ENCODE measurements at regions not wholly inside any gene's neighbourhood (a gene's known extent, or its start where the extent isn't known, plus 50 kb on each side); places are given as distances from the start of the nearest gene placed in this dataset.

DNA sequence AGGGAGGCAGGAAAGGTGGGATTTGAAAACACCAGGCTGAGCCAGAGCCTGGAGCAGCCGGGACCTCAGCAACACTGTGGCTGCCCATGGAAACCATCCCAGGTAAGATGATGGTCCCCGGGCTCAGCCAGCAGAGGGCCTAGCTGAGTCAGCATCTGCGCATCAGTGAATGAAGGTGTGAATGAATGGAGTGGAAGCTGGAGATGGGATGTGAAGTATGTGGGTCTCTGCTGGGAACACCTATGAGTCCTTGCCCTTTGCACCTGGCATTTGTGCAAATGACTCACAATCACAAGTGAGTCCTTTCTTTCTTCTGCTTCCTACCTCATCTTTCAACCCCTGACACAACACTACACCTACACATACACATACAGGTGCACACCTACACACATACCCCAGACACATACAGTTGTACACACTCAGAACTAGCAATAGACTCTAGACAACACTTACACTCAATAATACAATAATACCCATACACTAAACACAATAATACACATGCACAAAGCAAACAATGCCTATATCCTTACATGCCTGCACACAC is 62.8 kb upstream of the PRDM11 start:
- peaks cover 0 to 17% of the 10 kb centered on the region in 2 experiments; a peak in 2 of 5 replicates for H3K27me3 ChIP-seq (ENCODE audit: control insufficient read depth in 1 of 2, insufficient read depth in 2 of 2, low read length in 2 of 2)
- no peaks in the 10 kb centered on the region for H4K20me1 ChIP-seq (ENCODE audit: insufficient read depth, low read length)
- H3K4me2 ChIP-seq (ENCODE audit: low read depth, low read length): no peak overlapping the region
- intact Hi-C loops (cut with micrococcal nuclease; ENCODE audit: unreplicated experiment) (no loop called here), in situ Hi-C loops (cut with HindIII; ENCODE audit: extremely low pct_ligation_motif_present, low pct_unique_long_range_greater_than_20kb) (no loop called here)
- ChIA-PET POLR2A (no interaction called here), CTCF (ENCODE audit: low intra/inter-chr PET ratio, low total read pairs) (no interaction called here)
- no peaks in the 10 kb centered on the region for H3K4me1 ChIP-seq (ENCODE audit: insufficient read depth, low read length)
- H3K9ac ChIP-seq (ENCODE audit: insufficient read depth, low read depth, low read length): no peak overlapping the region
- peak; percentile 15 for DNase-seq (ENCODE audit: low spot score)
- WGBS (ENCODE audit: low lambda C conversion rate): 10% methylated on average over 3 of the region's 3 CpGs
- no peak for TF ChIP-seq NFRKB (IDR thresholded peaks at IDR 0.05)
- TF ChIP-seq ZBTB20 (CRISPR knock-in tag; IDR thresholded peaks at IDR 0.05; ENCODE audit: borderline replicate concordance, low read depth): no peak
- TF ChIP-seq ZNF10 (CRISPR knock-in tag; IDR thresholded peaks at IDR 0.05; ENCODE audit: borderline replicate concordance, low read depth): no peak
- 0 out of 2 replicates have a peak, but pooled peaks have one; percentile 7 for TF ChIP-seq STAG1 (CRISPR knock-in tag; IDR thresholded peaks at IDR 0.05)
- TF ChIP-seq ZNF510 (CRISPR knock-in tag; IDR thresholded peaks at IDR 0.05; ENCODE audit: low read depth): no peak
- TF ChIP-seq FOSL2 (CRISPR knock-in tag; IDR thresholded peaks at IDR 0.05): no peak
- TF ChIP-seq ZNF768 (CRISPR knock-in tag; IDR thresholded peaks at IDR 0.05): no peak
- TF ChIP-seq MAFK (conservative IDR thresholded peaks at IDR 0.05 in 1 of 2, IDR thresholded peaks at IDR 0.05 in 1 of 2; ENCODE audit: low read length in 2 of 2): peak; percentile 91 to 92
- no peak for TF ChIP-seq ZNF775 (CRISPR knock-in tag; IDR thresholded peaks at IDR 0.05; ENCODE audit: borderline replicate concordance)
- peak; percentile 88 for TF ChIP-seq MAFF (IDR thresholded peaks at IDR 0.05; ENCODE audit: low read depth, low read length)
- peak; percentile 84 for TF ChIP-seq MAFG (CRISPR knock-in tag; IDR thresholded peaks at IDR 0.05)
- TF ChIP-seq, protein P1, sequence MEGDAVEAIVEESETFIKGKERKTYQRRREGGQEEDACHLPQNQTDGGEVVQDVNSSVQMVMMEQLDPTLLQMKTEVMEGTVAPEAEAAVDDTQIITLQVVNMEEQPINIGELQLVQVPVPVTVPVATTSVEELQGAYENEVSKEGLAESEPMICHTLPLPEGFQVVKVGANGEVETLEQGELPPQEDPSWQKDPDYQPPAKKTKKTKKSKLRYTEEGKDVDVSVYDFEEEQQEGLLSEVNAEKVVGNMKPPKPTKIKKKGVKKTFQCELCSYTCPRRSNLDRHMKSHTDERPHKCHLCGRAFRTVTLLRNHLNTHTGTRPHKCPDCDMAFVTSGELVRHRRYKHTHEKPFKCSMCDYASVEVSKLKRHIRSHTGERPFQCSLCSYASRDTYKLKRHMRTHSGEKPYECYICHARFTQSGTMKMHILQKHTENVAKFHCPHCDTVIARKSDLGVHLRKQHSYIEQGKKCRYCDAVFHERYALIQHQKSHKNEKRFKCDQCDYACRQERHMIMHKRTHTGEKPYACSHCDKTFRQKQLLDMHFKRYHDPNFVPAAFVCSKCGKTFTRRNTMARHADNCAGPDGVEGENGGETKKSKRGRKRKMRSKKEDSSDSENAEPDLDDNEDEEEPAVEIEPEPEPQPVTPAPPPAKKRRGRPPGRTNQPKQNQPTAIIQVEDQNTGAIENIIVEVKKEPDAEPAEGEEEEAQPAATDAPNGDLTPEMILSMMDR (CRISPR knock-in tag; IDR thresholded peaks at IDR 0.05): peak; percentile 58
- no peak for TF ChIP-seq POLR2AphosphoS5 (IDR thresholded peaks at IDR 0.05; ENCODE audit: low read depth, low read length)
- TF ChIP-seq FOXK2 (IDR thresholded peaks at IDR 0.05): no peak
- no peak for TF ChIP-seq PHF5A (CRISPR knock-in tag; IDR thresholded peaks at IDR 0.05; ENCODE audit: low read depth, unreplicated experiment)
- TF ChIP-seq RARA (CRISPR knock-in tag; IDR thresholded peaks at IDR 0.05): no peak
- TF ChIP-seq NR2F6 (IDR thresholded peaks at IDR 0.05): no peak
- TF ChIP-seq NR2F6 (CRISPR knock-in tag; IDR thresholded peaks at IDR 0.05): no peak
- TF ChIP-seq, protein P2, sequence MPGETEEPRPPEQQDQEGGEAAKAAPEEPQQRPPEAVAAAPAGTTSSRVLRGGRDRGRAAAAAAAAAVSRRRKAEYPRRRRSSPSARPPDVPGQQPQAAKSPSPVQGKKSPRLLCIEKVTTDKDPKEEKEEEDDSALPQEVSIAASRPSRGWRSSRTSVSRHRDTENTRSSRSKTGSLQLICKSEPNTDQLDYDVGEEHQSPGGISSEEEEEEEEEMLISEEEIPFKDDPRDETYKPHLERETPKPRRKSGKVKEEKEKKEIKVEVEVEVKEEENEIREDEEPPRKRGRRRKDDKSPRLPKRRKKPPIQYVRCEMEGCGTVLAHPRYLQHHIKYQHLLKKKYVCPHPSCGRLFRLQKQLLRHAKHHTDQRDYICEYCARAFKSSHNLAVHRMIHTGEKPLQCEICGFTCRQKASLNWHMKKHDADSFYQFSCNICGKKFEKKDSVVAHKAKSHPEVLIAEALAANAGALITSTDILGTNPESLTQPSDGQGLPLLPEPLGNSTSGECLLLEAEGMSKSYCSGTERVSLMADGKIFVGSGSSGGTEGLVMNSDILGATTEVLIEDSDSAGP (CRISPR knock-in tag; IDR thresholded peaks at IDR 0.05; ENCODE audit: borderline replicate concordance): no peak
- no peak for TF ChIP-seq ZFP82 (CRISPR knock-in tag; IDR thresholded peaks at IDR 0.05; ENCODE audit: borderline replicate concordance)
- no peak for FAIRE-seq
- H3K36me3 ChIP-seq (replicated peaks in 1 of 2; ENCODE audit: control insufficient read depth in 1 of 2, insufficient read depth in 2 of 2, low read length in 2 of 2): no peaks in the 10 kb centered on the region
- H2AFZ ChIP-seq (ENCODE audit: low read length): no peak overlapping the region
- ATAC-seq: peak; percentile 84
- no peaks in the 10 kb centered on the region for H3K9me3 ChIP-seq (ENCODE audit: low read length)
- H3K79me2 ChIP-seq (ENCODE audit: insufficient read depth, low read length): no peaks in the 10 kb centered on the region
- H3K4me3 ChIP-seq (replicated peaks in 1 of 3; ENCODE audit: insufficient read depth in 1 of 3, low read depth in 2 of 3, low read length in 3 of 3): no peak overlapping the region
- BruUV-seq (replicated peaks): no TSS peak
- no peak overlapping the region for H3K27ac ChIP-seq (ENCODE audit: extremely low read length, insufficient read depth, low read length)
